ENCODE measurements at regions not wholly inside any gene's neighbourhood (a gene's known extent, or its start where the extent isn't known, plus 50 kb on each side); places are given as distances from the start of the nearest gene placed in this dataset.
A peak's percentile ranks its signal among the peaks of the same experiment; 100 is the strongest.
"Not testable (repeated sequence)": the region's sequence is repeated elsewhere in the genome, so short reads cannot be mapped to it uniquely, and the experiment has no call there.

GRCh38 chr2:8110716-8111115, 571.1 kb upstream of the ID2 start:
- no peak for DNase-seq

GRCh38 chr2:8111193-8111592, 570.7 kb upstream of the ID2 start:
- no peak for DNase-seq

GRCh38 chr2:8115456-8115855, 566.4 kb upstream of the ID2 start:
- no peak for DNase-seq

- DNase-seq = no peak
These were observed 565.9 kb upstream of the ID2 start for GRCh38 chr2:8115966-8116365.

GRCh38 chr2:8116661-8117060, 565.2 kb upstream of the ID2 start:
- DNase-seq = peak; percentile 30

GRCh38 chr2:8118940-8119781, 562.7 kb upstream of the ID2 start:
- DNase-seq = no peak

GRCh38 chr2:8119782-8120505, 561.9 kb upstream of the ID2 start:
- DNase-seq = no peak

GRCh38 chr2:8120506-8120860, 561.4 kb upstream of the ID2 start:
- no peak for DNase-seq

- DNase-seq = no peak
These were observed 560.6 kb upstream of the ID2 start for GRCh38 chr2:8121022-8121825.

- no peak for DNase-seq
These were observed 559.9 kb upstream of the ID2 start for GRCh38 chr2:8121826-8122513.

- no peak for DNase-seq
These were observed 559.3 kb upstream of the ID2 start for GRCh38 chr2:8122520-8122919.

- no peak for DNase-seq
These were observed 558.4 kb upstream of the ID2 start for GRCh38 chr2:8123464-8123863.

- DNase-seq = no peak
These were observed 555.8 kb upstream of the ID2 start for GRCh38 chr2:8125741-8126711.

GRCh38 chr2:8126783-8127182, 555.1 kb upstream of the ID2 start:
- no peak for DNase-seq

GRCh38 chr2:8131423-8131822, 550.4 kb upstream of the ID2 start:
- DNase-seq = not testable (repeated sequence)

GRCh38 chr2:8132351-8132831, 549.5 kb upstream of the ID2 start:
- no peak for DNase-seq

GRCh38 chr2:8132879-8133278, 549.0 kb upstream of the ID2 start:
- DNase-seq = no peak

- no peak for DNase-seq
These were observed 548.5 kb upstream of the ID2 start for GRCh38 chr2:8133363-8133762.

GRCh38 chr2:8133913-8134472, 547.9 kb upstream of the ID2 start:
- DNase-seq = no peak

- no peak for DNase-seq
These were observed 547.4 kb upstream of the ID2 start for GRCh38 chr2:8134473-8134932.
